Inferior parietal cortex (tissue), 1 donor: ENCODE measurements at regions not wholly inside any gene's neighbourhood (a gene's known extent, or its start where the extent isn't known, plus 50 kb on each side); places are given as distances from the start of the nearest gene placed in this dataset.

Experiments
- DNase-seq: peaks from one replicate; pipeline ENCODE4 v3.0.0-alpha.2; 2016; ENCODE audit errors: extremely low spot score

DNA sequence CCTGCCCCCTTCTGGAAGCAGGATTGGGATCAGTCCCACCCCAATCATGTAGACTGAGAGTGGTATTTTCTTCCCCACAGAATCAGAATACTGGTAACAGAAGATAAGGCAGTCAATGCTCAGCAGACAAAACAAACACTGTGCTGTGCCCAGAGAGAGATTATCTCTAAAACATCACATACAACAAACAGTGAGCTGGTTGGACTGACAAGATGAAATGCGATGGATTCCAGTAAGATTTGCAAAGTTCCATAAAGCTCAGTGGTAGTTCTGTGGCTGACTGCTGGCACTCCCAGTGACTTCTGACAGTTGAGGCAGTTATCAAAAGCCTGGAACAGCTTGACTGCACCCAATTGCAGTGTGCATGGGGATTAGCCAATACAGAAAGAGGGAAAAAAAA lies 311.5 kb upstream of the MGAT5 start:
- no peak for DNase-seq

- DNase-seq = no peak
These were observed 310.8 kb upstream of the MGAT5 start for GRCh38 chr2:133943108-133943507.

- DNase-seq = no peak
These were observed 308.8 kb upstream of the MGAT5 start for GRCh38 chr2:133945089-133945488.

DNA sequence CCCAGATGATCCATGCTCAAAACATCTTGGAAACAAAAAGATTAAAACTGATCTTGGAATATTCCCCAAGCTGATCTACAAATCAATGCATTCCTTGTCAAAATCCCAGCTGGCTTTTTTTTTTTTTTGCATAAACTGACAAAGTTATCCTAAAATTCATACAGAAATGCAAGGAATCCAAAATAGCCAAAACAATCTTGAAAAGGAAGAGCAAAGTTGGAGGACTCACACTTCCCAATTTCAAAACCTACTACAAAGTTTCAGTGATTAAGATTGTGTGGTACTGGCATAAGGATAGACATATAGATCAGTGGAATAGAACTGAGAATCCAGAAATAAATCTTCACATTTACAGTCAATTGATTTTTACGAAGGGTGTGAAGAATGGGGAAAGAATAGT lies 306.8 kb upstream of the MGAT5 start:
- no peak for DNase-seq

GRCh38 chr2:133948610-133949290 lies 305.1 kb upstream of the MGAT5 start:
- DNase-seq = no peak

DNA sequence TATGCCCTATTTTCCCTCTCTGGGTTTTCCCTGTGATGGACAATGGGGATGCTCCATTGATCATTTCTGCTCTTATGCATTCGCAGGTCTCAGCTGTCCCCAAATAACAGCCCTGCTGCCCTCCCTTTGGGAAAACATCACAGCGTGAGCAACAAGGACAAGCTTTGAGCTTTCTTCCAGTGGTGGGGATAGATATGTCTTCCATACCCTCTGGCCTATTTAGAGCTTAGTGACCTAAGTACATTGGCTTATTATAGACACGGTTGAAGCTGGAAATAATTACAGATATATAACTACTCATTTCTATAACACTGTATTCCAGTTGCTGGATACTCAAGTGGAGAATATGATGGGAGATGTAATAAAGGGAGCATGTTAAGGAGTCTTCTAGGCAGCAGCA lies 304.3 kb upstream of the MGAT5 start:
- no peak for DNase-seq

DNA sequence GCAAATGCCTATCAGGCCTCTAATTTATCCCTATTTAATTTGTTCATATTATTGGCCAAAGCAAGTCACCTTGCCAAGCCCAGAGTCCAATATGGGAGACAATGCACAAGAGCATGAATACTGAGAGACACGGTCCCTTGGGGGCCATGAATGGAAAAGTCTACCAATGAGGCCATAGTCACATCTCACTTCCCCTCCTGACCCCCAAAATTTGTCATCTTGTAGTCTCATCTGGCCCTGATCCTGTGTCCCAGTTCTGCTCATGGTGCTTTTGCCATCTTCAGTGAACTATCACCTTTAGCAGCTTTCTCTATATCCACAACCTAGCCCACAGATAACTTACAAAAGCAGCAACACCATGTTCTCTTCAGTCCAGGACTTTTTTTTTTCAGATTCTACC lies 302.7 kb upstream of the MGAT5 start:
- no peak for DNase-seq

- no peak for DNase-seq
These were observed 301.5 kb upstream of the MGAT5 start for GRCh38 chr2:133952420-133952819.

DNA sequence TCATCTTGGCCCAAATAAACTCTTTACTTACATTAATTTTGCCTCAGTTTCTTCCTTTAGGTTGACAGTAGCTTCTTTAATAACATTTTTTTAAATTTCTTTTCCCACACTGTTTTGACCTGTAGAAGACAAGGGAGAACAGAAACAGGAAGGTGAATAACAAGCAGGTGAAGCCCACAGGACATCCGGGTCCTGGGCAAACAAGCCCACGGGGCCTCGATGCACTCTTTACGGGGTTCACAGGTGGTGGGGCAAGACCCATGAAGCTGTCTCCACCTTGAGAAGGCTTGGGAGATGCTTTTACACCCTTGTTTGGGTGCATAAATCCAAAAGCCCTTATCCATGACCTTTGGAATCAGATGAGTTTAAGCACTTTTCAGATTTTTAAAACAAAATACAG lies 301.0 kb upstream of the MGAT5 start:
- DNase-seq = no peak

DNA sequence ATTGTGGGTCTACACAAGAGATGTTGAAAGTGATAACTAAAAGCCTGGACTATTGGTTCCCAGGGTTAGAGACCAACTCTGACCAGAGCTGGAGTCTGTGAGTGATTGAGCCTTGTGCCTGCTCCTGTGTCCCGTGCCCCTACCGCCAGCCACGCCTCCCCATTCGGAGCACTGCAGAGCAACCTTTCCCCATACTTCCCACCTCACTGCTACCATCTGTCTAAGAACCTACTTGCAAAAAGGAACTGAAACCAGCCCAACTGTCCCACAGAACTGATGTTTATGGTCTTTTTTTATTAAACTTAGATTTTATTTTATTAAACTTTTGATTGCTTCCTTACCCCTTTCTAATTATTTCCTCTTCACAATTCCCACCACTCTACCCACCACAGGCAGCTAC lies 300.3 kb upstream of the MGAT5 start:
- no peak for DNase-seq

DNA sequence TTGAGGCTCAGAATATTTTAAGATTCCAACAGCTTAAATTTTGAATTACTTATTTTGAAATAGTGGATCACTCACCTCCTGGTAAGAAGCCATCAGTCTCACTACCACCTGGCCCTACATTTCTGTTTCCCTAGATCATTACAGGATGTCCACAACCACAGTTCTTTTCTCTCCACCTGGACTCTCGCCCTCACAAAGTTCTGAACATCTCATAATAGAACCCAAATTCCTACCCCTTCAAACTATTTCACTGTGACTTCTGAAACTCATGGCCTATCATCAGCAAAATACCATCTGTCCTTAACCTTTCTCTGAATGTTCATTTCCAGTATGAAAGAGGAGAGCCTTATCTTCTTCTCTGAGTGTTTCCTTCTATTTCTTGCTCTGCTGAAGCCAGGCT lies 299.2 kb upstream of the MGAT5 start:
- no peak for DNase-seq

GRCh38 chr2:133955169-133955568 lies 298.7 kb upstream of the MGAT5 start:
- DNase-seq = no peak

DNA sequence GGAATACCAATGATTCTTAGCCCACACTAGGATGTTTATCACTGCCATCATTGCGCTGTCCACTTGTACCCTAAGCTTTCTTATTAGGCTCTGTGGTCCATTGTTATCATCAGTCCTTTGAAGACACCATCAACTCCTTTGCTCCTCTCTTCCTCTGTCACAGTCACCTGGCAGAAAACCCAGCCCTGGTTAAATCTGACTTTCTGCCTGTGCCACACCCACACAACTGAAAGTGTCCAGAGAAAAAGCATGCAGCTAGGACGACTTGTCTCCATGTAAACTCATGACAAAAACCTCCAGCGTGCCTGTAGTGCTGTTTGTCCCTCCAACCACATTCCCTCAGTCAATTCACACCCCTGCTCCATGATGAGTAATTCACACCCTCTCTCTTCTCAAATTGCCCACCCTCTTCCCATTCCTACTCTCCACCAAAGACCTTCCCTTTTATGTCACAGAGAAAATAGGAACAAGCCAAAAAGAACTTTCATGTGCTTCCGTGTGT lies 297.4 kb upstream of the MGAT5 start:
- peak; percentile 38 for DNase-seq

- no peak for DNase-seq
These were observed 296.0 kb upstream of the MGAT5 start for GRCh38 chr2:133957724-133958480.

DNA sequence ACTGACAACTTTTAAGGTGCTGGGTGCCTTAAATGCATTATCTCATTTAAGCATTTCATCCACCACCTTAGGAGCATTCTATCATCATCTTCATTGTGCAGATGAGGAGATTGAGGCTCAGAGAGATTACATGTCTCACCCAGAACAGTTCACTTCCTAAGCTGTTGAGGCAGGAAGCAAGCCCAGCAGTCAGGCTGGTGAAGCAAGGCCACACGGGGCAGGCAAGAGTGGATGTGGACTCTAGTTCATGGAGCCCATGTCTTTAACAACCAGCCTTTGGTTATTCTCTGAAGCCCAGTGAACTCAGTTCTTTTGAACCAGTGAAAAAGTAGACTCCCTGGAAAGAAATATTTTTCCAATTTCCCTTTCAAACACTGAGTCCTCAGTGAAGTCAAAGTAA lies 294.8 kb upstream of the MGAT5 start:
- DNase-seq = no peak

DNA sequence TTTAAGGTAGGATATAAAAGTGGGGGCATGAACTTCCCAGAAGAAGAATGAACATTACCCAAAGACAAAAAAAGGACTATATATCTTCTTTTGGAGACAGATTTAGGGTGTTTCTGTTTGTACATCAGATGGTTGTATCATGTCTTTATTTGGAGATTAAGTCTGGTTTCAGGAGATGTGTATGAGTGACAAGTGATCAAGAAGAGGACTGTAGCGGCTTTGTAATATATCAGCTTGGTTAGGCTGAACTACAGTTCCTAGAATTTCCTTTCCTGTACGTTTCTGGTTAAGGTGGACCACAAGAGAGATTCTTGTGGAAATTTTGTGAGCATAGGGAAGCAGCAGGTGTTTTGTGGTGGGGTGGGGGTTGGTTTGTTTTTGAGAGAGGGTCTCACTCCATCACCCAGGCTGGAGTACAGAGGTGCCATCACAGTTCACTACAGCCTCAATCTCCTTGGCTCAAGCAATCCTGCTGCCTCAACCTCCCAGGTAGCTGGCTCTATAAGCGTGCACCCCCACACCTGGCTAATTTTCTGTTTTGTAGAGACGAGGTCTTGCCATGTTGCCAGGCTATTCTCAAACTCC lies 287.1 kb upstream of the MGAT5 start:
- no peak for DNase-seq

DNA sequence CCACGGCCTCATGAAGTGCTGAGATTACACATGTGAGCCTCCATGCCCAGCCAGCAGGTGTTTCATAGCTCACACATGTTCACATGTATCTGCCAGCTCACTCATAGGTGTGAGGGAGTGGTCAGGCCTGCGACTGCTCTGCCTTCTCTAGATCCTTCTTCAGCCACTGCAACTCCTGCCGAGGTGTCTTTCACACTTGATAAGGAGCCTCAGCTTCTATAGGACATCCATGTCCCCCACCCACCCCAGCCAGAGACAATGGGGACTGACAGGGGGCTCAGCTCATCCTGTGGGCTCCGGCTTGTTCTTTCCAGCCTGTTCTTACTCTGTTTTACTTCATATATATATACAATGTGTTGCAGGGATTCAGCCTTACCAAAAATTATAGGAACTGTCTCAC lies 286.5 kb upstream of the MGAT5 start:
- no peak for DNase-seq

DNA sequence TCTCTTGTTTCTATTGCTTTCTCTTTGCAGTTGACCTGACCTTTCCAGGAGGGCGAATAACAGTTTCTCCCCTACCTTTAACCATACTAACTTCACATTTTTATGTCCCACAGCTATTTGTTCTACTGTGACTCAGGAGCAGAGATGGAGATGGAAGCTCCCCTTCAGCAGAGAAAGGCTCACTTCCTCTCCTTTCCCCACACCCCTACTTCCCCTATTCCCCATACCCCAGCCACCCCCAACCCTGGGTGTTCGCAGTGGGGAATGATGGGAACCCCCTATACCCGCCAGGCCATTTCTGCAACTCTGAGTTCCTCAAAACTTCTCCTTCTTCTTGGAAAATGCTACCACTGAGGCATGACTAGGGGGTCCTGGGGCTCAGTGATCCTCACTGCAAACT lies 285.4 kb upstream of the MGAT5 start:
- DNase-seq = no peak

GRCh38 chr2:133970641-133971040 lies 283.2 kb upstream of the MGAT5 start:
- no peak for DNase-seq

- DNase-seq = no peak
These were observed 281.6 kb upstream of the MGAT5 start for GRCh38 chr2:133972297-133972696.

DNA sequence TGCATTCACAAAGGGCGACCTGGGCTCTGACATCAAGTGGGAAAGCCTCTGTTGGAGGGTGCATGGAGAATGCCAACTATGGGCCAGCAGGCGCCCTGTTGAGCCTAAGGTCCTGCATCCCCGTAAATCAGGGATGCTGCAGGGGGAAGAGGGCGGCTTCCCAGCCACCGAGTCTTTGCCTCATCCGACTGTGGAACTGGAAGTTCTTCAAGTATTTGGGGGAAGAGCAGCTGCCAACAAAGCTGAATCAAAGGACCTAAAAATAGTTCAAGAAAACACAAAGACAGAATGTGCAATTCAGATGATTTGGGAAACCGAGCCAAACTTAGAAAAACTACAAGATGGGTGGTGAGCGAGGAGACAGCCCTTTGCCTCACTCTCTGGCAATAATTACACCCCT lies 281.1 kb upstream of the MGAT5 start:
- peak; percentile 75 for DNase-seq

- DNase-seq = no peak
These were observed 279.5 kb upstream of the MGAT5 start for GRCh38 chr2:133974353-133974752.

DNA sequence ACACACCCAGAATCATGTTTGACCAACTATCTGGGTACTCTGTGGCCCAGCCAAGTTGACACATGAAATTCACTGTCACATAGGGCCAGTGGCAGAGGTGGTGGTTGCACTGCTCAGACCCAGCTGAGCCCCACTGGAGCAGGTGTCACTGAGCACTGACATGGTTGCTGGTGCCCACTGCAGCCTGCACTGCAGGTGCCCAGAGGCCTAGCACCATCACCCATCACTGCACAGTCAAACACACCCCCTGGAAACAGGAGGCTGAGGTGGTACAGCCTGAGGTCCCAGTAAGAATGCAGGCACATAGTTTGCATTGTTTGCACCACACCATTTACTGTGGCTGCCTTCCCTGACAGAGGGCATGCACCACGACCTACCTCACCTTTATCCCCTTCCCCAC lies 278.7 kb upstream of the MGAT5 start:
- DNase-seq = no peak
